Left ventricle myocardium inferior (tissue), 1 donor: ENCODE measurements at regions not wholly inside any gene's neighbourhood (a gene's known extent, or its start where the extent isn't known, plus 50 kb on each side); places are given as distances from the start of the nearest gene placed in this dataset.
"Not testable (repeated sequence)": the region's sequence is repeated elsewhere in the genome, so short reads cannot be mapped to it uniquely, and the experiment has no call there.

Source experiments
- DNase-seq: peaks from one replicate; pipeline ENCODE4 v3.0.0-alpha.2; 2020
- H3K27ac ChIP-seq: fragments of 200-600 bp; replicated peaks from 2 replicates; pipeline ENCODE4 v1.8.0; 2021
- H3K27me3 ChIP-seq: fragments of 200-600 bp; 2 replicates; pipeline ENCODE4 v1.8.0; 2021; ENCODE audit warnings: low read depth
- H3K36me3 ChIP-seq: fragments of 200-600 bp; 2 replicates; pipeline ENCODE4 v1.8.0; 2021
- H3K4me1 ChIP-seq: fragments of 200-600 bp; 2 replicates; pipeline ENCODE4 v1.8.0; 2021
- H3K4me3 ChIP-seq: fragments of 200-600 bp; 2 replicates; pipeline ENCODE4 v1.8.0; 2021; ENCODE audit warnings: mild to moderate bottlenecking, moderate library complexity
- H3K9me3 ChIP-seq: fragments of 200-600 bp; replicated peaks from 2 replicates; pipeline ENCODE4 v1.8.0; 2021
- CTCF ChIP-seq: fragments of 200-600 bp; IDR thresholded peaks from 2 replicates; pipeline ENCODE4 v1.8.0; 2021; ENCODE audit warnings: antibody characterized with exemption, mild to moderate bottlenecking, borderline replicate concordance
- intact Hi-C: fragments of 100-400 bp; cut with micrococcal nuclease; formaldehyde crosslinking; loops from one replicate; pipeline ENCODE4 v1.11.0; 2022
- donor health status: DM: no; HTN: yes; CAD: no; lungs with severe emphysema.

DNA sequence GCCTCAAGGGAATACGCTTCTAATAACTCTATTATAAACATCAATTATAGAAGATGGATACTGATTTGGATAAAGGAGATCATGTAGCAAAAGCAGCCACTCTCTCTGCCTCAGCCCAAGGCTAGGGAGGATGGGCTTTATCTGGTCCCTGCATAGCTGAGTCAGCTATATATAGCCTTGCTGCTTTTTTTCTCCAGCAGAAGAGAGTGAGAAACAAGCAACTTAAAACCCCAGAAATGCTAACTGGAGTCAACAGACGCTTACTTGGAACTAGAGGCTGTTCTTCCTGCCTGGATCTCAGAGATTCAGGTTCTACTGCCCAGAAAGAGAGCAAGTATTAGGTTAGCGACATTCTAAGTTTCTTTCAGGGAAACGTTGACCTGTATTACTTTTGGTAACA is 426.7 kb upstream of the KLHL29 start:
- no peak overlapping the region for H3K27ac ChIP-seq
- DNase-seq, result no peak
- no peaks in the 10 kb centered on the region for H3K9me3 ChIP-seq
- H3K4me1 ChIP-seq, result no peaks in the 10 kb centered on the region
- intact Hi-C loops, result no loop called here
- no peak for TF ChIP-seq CTCF
- no peak overlapping the region for H3K4me3 ChIP-seq
- H3K27me3 ChIP-seq, result no peaks in the 10 kb centered on the region
- no peaks in the 10 kb centered on the region for H3K36me3 ChIP-seq

DNA sequence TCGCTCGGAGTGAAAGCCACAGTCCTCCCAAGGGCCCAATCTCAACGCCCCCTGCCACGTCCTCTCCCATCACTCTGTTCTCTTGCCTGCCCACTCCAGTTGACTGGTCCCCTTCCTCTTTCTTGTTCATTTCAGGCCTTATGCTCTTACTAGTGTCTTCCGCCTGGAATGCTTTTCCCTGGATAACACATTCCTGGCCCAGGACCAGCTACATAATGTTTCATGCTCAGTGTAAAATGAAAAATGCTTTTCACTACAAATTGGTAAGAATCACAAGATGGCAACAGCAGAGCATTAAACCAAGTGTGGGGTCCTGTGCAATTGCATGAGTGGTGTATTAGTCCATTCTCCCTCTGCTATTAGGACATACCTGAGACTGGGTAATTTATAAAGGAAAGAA is 417.2 kb upstream of the KLHL29 start:
- Histone ChIP-seq H3K27me3 (peaks cover 11% of the 10 kb centered on the region), H3K4me1 (no peaks in the 10 kb centered on the region), H3K36me3 (no peaks in the 10 kb centered on the region), H3K4me3 (no peak overlapping the region), H3K27ac (no peak overlapping the region), H3K9me3 (peaks cover 21% of the 10 kb centered on the region)
- intact Hi-C loops, result no loop called here
- no peak for TF ChIP-seq CTCF
- no peak for DNase-seq

GRCh38 chr2:22970284-22970975 is 414.5 kb upstream of the KLHL29 start:
- DNase-seq, result no peak
- H3K4me1 ChIP-seq, result no peaks in the 10 kb centered on the region
- H3K27me3 ChIP-seq, result peaks cover 11% of the 10 kb centered on the region
- intact Hi-C loops, result no loop called here
- H3K27ac ChIP-seq, result no peak overlapping the region
- peaks cover 21% of the 10 kb centered on the region for H3K9me3 ChIP-seq
- no peak for TF ChIP-seq CTCF
- H3K4me3 ChIP-seq, result no peak overlapping the region
- H3K36me3 ChIP-seq, result no peaks in the 10 kb centered on the region

DNA sequence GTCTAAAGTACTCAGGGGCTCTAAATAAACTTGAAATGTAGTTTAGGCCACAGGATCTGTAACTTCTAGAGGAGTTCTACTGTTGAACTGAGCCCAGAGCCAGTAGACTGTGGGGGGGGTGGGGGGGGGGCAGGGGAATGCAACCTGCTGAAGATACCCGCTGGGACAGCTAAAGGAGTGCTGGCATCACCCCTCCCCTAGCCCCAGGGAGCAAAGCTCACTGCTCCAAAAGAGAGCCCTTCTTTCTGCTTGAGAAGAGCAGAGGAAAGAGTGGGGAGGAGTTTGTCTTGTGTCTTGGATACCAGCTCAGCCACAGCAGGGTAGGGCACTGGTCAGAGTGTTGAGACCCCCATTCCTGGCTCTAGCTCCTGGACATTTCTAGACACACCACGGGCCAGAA is 414.0 kb upstream of the KLHL29 start:
- intact Hi-C loops, result no loop called here
- TF ChIP-seq CTCF, result no peak
- Histone ChIP-seq H3K4me1 (no peaks in the 10 kb centered on the region), H3K4me3 (no peak overlapping the region), H3K36me3 (no peaks in the 10 kb centered on the region), H3K27ac (no peak overlapping the region), H3K27me3 (peaks cover 11% of the 10 kb centered on the region), H3K9me3 (peaks cover 16% of the 10 kb centered on the region)
- DNase-seq, result no peak

DNA sequence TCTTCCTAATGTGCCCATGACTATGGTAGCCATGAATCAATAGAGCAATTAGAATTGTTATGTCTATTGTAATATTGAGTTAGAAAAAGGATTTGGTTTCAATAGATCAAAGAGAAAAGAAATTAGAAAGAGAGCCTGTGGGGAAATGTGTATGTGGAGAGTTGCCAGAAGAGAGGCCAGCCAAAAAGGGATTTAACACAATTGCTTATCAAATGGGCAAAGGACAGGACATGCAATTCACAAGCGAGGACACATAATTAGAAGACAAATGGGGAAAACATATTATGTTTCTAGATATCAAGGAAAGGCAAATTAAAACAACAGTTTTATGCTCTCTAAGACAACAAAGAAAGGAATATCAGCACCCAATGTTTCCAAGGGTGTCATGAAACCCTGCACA is 403.2 kb upstream of the KLHL29 start:
- H3K36me3 ChIP-seq, result no peaks in the 10 kb centered on the region
- DNase-seq, result no peak
- TF ChIP-seq CTCF, result no peak
- intact Hi-C loops, result no loop called here
- no peaks in the 10 kb centered on the region for H3K27me3 ChIP-seq
- H3K4me1 ChIP-seq, result no peaks in the 10 kb centered on the region
- no peak overlapping the region for H3K4me3 ChIP-seq
- peaks cover 3% of the 10 kb centered on the region for H3K9me3 ChIP-seq
- H3K27ac ChIP-seq, result no peak overlapping the region

DNA sequence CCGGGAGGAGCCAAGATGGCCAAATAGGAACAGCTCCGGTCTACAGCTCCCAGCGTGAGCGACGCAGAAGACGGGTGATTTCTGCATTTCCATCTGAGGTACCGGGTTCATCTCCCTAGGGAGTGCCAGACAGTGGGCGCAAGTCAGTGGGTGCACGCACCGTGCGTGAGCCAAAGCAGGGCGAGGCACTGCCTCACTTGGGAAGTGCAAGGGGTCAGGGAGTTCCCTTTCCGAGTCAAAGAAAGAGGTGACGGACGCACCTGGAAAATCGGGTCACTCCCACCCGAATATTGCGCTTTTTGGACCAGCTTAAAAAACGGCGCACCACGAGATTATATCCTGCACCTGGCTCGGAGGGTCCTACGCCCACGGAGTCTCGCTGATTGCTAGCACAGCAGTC is 400.8 kb upstream of the KLHL29 start:
- H3K27me3 ChIP-seq, intact Hi-C loops, DNase-seq, H3K36me3 ChIP-seq, H3K9me3 ChIP-seq, H3K4me1 ChIP-seq, H3K27ac ChIP-seq, H3K4me3 ChIP-seq: not testable (repeated sequence)
